NT2/D1 (cell line): ENCODE measurements at regions not wholly inside any gene's neighbourhood (a gene's known extent, or its start where the extent isn't known, plus 50 kb on each side); places are given as distances from the start of the nearest gene placed in this dataset.
A peak's percentile ranks its signal among the peaks of the same experiment; 100 is the strongest.
"Not testable (repeated sequence)": the region's sequence is repeated elsewhere in the genome, so short reads cannot be mapped to it uniquely, and the experiment has no call there.

Experiments
- DNase-seq: peaks from one replicate; pipeline ENCODE4 v3.0.0-alpha.2; 2011; ENCODE audit warnings: low read depth, low spot score
- H3K27me3 ChIP-seq: 2 replicates; pipeline ENCODE4 v1.6.0; 2011; ENCODE audit warnings: mild to moderate bottlenecking; ENCODE audit not compliant: insufficient read length, insufficient read depth
- H3K36me3 ChIP-seq: 2 replicates; pipeline ENCODE4 v1.6.1; 2011; ENCODE audit warnings: mild to moderate bottlenecking, low read length, mixed read lengths; ENCODE audit not compliant: insufficient read depth, insufficient read length
- H3K4me1 ChIP-seq: 2 replicates; pipeline ENCODE4 v1.5.1; 2011; ENCODE audit not compliant: insufficient read depth, insufficient read length
- H3K4me3 ChIP-seq: 2 replicates; pipeline ENCODE4 v1.5.1; 2011; ENCODE audit warnings: low read depth; ENCODE audit not compliant: insufficient read length
- H3K9ac ChIP-seq: 2 replicates; pipeline ENCODE4 v1.6.0; 2011; ENCODE audit warnings: low read depth; ENCODE audit not compliant: insufficient read length
- H3K9me3 ChIP-seq: 2 replicates; pipeline ENCODE4 v1.5.1; 2011; ENCODE audit warnings: mild to moderate bottlenecking, low read length; ENCODE audit not compliant: insufficient read depth
- SUZ12 ChIP-seq: IDR thresholded peaks from 2 replicates; pipeline ENCODE4 v1.6.1; 2011; ENCODE audit not compliant: insufficient read length, insufficient read depth; ENCODE audit errors: extremely low read depth
- YY1 ChIP-seq: IDR thresholded peaks from 2 replicates; pipeline ENCODE4 v1.6.1; 2011; ENCODE audit not compliant: insufficient read length, insufficient read depth
- ZNF274 ChIP-seq: IDR thresholded peaks from 2 replicates; pipeline ENCODE4 v1.6.1; 2011; ENCODE audit warnings: mild to moderate bottlenecking, low read depth, low read length

DNA sequence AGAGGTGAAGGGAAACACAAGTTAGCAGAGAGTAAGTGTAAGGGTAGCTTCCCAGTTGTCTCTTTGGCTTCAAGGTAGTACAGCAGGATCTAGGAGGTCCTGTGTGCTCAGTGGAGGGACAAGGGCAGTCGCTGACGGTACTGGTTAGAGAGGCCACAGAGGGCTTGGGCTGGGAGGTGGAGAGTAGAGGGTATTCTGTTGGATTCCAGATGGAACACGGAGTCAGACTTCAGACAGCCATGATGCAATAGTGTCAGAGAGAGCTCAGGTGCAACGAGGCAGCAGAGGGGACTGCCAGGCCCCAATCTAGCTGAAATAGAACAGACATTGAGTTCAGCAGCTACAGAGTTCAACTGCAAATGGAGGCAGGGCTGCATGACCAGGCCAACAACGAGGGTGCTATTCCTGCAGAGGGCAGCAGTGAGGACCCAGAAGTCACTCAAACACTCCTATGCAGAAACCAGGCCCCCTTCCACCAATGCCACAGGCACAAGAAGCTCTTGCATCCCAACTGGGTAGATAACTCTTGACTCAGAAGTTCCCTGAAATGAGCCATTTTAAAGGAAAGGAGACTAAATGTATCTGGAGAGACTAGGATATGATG, 325.0 kb upstream of the ESRRG start:
- peak; percentile 51 for DNase-seq
- Histone ChIP-seq H3K9me3 (no peaks in the 10 kb centered on the region), H3K9ac (no peak overlapping the region), H3K4me3 (no peak overlapping the region), H3K4me1 (no peaks in the 10 kb centered on the region), H3K36me3 (no peaks in the 10 kb centered on the region), H3K27me3 (no peaks in the 10 kb centered on the region)
- no peak for TF ChIP-seq SUZ12
- TF ChIP-seq ZNF274, result no peak
- TF ChIP-seq YY1, result no peak

DNA sequence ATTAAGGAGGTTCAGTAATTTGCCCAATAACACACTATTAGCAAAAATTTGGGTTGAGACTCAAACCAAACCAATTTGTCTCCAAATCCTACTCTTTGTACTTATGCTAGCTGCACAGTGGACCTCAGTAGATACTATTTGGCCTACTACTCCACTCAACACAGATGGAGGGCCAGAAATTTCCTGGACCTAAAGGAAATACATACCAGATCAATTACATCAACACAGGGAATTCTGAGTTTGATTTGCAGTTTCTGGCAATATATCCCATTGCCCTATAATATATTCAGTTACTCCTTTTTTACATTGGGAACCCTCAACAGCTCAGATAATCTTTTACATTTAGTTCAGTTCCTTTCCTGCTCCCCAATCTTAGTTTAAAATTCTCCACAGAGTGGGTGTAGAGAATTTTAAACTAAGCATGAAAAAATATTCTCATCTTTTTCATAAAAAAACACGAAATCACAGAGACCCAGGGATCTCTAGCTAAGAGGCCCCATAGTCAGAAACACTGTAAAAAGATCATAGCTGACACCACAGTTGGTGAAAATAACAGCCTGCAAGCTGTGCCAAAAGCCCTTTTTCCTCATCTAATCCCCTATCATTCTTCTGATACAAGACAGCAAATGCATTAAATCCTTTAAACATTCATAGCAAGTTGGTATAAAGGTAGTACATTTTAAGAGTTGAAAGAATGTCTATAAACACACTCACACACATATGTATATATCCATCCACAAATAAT, 317.7 kb upstream of the ESRRG start:
- Histone ChIP-seq H3K9me3 (no peaks in the 10 kb centered on the region; the same call in 1 of the 2 replicates), H3K27me3 (no peaks in the 10 kb centered on the region), H3K4me3 (no peak overlapping the region), H3K36me3 (no peaks in the 10 kb centered on the region), H3K4me1 (no peaks in the 10 kb centered on the region), H3K9ac (no peak overlapping the region)
- no peak for DNase-seq
- no peak for TF ChIP-seq YY1
- no peak for TF ChIP-seq ZNF274
- no peak for TF ChIP-seq SUZ12

DNA sequence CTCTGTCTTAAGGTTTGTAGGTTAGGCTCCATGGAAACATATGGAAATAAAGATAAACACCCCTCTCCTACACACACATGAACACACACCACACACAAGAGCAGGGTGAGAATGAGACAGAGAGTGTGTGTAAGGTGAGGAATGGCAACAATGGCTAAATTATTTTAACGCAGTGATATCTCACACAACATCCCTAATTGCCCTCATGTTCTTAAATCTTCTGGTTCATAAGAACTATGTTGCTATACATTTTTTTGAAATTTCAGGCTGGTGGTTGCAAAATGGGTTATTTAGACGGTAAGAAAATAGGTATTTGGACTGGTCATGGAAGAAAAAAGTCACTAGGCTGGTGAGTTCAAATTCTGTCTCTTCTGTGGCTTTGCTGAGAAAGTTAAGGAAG, 316.7 kb upstream of the ESRRG start:
- H3K9me3 ChIP-seq, result no peaks in the 10 kb centered on the region; the same call in 1 of the 2 replicates
- H3K9ac ChIP-seq, result no peak overlapping the region
- no peaks in the 10 kb centered on the region for H3K4me1 ChIP-seq
- no peak for DNase-seq
- H3K27me3 ChIP-seq, result no peaks in the 10 kb centered on the region
- H3K4me3 ChIP-seq, result no peak overlapping the region
- no peak for TF ChIP-seq ZNF274
- no peak for TF ChIP-seq YY1
- no peak for TF ChIP-seq SUZ12
- H3K36me3 ChIP-seq, result no peaks in the 10 kb centered on the region

DNA sequence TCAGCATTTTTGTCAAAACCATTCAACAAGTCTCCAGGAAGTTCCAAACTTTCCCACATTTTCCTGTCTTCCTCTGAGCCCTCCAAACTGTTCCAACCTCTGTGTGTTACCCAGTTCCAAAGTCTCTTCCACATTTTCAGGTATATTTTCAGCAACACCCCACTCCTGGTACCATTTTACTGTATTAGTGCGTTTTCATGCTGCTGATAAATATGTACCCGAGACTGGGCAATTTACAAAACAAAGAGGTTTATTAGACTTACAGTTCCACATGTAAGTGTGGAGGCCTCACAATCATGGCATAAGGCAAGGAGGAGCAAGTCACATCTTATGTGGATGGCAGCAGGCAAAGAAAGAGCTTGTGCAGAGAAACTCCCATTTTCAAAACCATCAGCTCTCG, 315.9 kb upstream of the ESRRG start:
- H3K4me3 ChIP-seq, DNase-seq: not testable (repeated sequence)

DNA sequence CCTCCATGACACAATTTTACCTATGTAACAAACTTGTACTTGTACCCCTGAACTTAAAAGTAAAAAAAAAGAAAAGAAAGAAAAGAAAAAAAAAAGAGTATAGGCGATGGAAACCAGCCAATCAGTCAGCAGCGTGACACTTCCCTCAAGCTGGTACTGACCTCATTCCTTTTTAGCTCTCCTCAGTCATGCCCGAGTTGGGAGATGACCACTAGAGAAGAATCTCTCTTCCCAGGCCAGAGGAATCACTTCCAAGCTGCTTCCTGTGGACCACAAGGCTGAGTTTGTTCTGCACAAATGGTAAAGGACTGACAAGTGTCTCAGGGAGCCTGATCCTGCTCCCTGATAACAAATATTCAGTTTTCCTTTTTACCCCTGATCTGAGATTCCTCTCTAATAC, 313.5 kb upstream of the ESRRG start:
- Histone ChIP-seq H3K9ac (no peak overlapping the region), H3K36me3 (no peaks in the 10 kb centered on the region), H3K4me1 (no peaks in the 10 kb centered on the region), H3K27me3 (no peaks in the 10 kb centered on the region), H3K9me3 (no peaks in the 10 kb centered on the region; the same call in 1 of the 2 replicates), H3K4me3 (no peak overlapping the region)
- TF ChIP-seq ZNF274, result no peak
- no peak for TF ChIP-seq SUZ12
- no peak for DNase-seq

More for the DNA sequence above, 315.9 kb upstream of the ESRRG start:
- H3K27me3 ChIP-seq, H3K36me3 ChIP-seq, H3K4me1 ChIP-seq, H3K9me3 ChIP-seq, H3K9ac ChIP-seq: not testable (repeated sequence)

DNA sequence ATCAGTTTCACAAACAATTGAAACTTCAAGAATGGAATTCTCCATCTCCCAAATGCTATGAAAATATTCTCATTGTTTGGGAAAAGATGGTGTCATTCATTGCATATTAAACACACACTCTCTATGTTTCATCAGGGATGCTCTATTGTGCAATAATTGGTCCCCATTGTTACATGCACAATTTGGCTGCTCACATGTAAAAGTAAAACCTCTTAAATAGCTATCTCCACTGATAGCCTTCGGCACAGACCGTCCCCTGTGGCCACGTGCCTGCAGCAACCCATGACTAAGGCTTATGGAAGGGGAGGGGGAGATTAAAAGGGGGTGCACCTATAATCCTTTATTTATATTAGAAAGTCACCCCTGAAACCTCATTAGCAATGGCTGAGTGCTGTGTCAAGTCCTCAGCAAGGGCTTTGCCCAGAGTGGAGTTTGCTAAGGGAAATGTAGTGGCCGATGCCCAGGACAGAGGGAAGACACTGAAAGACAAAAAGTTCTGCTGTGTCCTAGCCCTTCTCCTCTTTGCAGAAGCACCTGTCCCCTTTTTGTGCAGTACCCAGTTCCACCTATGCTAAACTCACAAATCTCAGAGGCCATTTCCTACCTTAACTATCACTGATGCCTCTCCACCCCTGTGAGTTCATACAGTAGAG, 309.6 kb upstream of the ESRRG start:
- TF ChIP-seq ZNF274, result no peak

DNA sequence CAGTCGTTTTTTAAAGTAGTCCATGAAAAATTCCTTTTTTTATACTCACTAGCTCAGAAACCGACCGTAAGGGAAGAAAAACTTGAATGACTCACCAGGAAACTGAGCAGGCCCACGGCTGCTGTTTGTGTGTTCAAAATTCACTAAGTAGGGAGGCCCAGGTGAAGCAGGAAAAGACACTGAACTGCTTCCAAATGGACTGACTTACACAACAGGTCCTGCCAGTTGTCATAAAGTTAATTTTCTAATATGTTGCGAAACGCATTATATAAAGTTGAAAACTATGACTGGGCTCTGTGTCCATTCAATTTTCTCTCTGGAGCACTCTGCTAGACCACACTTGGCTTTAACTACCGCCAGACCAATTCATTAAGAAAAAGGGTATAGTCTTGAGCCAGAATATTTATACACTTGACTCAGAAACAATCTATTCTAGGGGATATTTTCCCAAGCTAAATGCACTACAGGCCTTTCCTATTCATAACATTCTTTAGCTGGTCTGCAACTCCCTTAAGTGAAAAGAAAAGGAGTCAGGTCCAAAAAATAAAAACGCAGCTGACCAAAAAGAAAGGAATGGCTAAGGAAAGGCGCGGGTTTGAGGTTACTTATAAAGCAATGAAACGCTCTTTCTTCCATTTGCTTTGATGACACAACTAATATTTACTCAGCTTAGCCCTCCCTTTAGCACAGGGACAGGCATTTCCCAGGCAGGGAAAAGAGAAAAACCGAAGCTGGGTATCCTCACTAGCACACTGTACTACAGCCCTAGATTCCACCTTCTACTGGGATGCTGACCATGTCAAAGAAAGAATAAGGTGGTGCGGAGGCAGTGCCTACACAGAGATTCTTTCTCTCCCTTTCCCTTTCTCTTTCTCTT, 306.3 kb upstream of the ESRRG start:
- no peak overlapping the region for H3K9ac ChIP-seq
- H3K9me3 ChIP-seq, result no peaks in the 10 kb centered on the region
- TF ChIP-seq SUZ12, result no peak
- TF ChIP-seq ZNF274, result no peak
- no peak for TF ChIP-seq YY1
- no peak overlapping the region for H3K4me3 ChIP-seq
- no peak for DNase-seq
- H3K27me3 ChIP-seq, result no peaks in the 10 kb centered on the region
- H3K36me3 ChIP-seq, result no peaks in the 10 kb centered on the region
- H3K4me1 ChIP-seq, result no peaks in the 10 kb centered on the region

More for the DNA sequence above, 309.6 kb upstream of the ESRRG start:
- no peaks in the 10 kb centered on the region for H3K36me3 ChIP-seq
- H3K4me1 ChIP-seq, result no peaks in the 10 kb centered on the region
- no peak overlapping the region for H3K4me3 ChIP-seq
- no peaks in the 10 kb centered on the region; the same call in 1 of the 2 replicates for H3K9me3 ChIP-seq
- no peak overlapping the region for H3K9ac ChIP-seq
- H3K27me3 ChIP-seq, result no peaks in the 10 kb centered on the region
- no peak for DNase-seq
